HEK293 (cell line): ENCODE measurements at regions not wholly inside any gene's neighbourhood (a gene's known extent, or its start where the extent isn't known, plus 50 kb on each side); places are given as distances from the start of the nearest gene placed in this dataset.

Source experiments
- CTCF ChIA-PET: fragments of 350-600 bp; formaldehyde crosslinking; extraction: SDS; loops from one replicate; lab custom pipeline; 2021; ENCODE audit warnings: antibody characterized with exemption; lab: Yijun Ruan, JAX
- POLR2A ChIA-PET: fragments of 300-600 bp; formaldehyde crosslinking; extraction: SDS; loops from one replicate; lab custom pipeline; 2020; ENCODE audit warnings: antibody characterized with exemption, inconsistent platforms; lab: Yijun Ruan, JAX
- H3K27ac ChIP-seq: fragments of 200-500 bp; sonication (Bioruptor generic); 2 replicates; pipeline ENCODE4 v1.5.1; 2014; ENCODE audit warnings: low read depth, low read length, control low read depth, inconsistent platforms; ENCODE audit errors: extremely low read depth
- H3K36me3 ChIP-seq, 2 experiments: fragments of 200-500 bp in 1 of 2; sonication (Bioruptor generic) in 1 of 2; 1 replicate in 1 of 2; 2 replicates in 1 of 2; pipeline ENCODE4 v1.5.1; 2014 to 2017; ENCODE audit warnings: inconsistent platforms in 2 of 2, low read length in 2 of 2; ENCODE audit not compliant: control insufficient read depth in 2 of 2, insufficient read depth in 1 of 2
- H3K4me1 ChIP-seq: fragments of 200-500 bp; sonication (Bioruptor generic); 2 replicates; pipeline ENCODE4 v1.5.1; 2014; ENCODE audit warnings: mild to moderate bottlenecking, low read length, inconsistent platforms; ENCODE audit not compliant: control insufficient read depth, insufficient read depth
- H3K4me3 ChIP-seq: 2 replicates; pipeline ENCODE4 v1.5.1; 2011; ENCODE audit warnings: low read depth, mild to moderate bottlenecking, control low read depth, low read length, moderate library complexity
- H3K9me3 ChIP-seq: fragments of 200-500 bp; sonication (Bioruptor generic); 2 replicates; pipeline ENCODE4 v1.5.1; 2014; ENCODE audit warnings: low read depth, low read length, inconsistent platforms; ENCODE audit not compliant: control insufficient read depth, insufficient read depth
- MYNN ChIP-seq: fragments of 450-650 bp; formaldehyde crosslinking; IDR thresholded peaks from 2 replicates; pipeline ENCODE4 v1.5.1; 2016; ENCODE audit warnings: missing biosample characterization, missing genetic modification characterization, borderline replicate concordance
- SP2 ChIP-seq: fragments of 450-650 bp; formaldehyde crosslinking; IDR thresholded peaks from 2 replicates; pipeline ENCODE4 v1.5.1; 2016; ENCODE audit warnings: missing biosample characterization, missing genetic modification characterization
- ZFHX2 ChIP-seq: fragments of 450-650 bp; formaldehyde crosslinking; conservative IDR thresholded peaks from 2 replicates; pipeline ENCODE4 v1.5.1; 2016; ENCODE audit warnings: missing biosample characterization, missing genetic modification characterization
- ZFP41 ChIP-seq: fragments of 450-650 bp; formaldehyde crosslinking; IDR thresholded peaks from 2 replicates; pipeline ENCODE4 v1.5.1; 2016; ENCODE audit warnings: missing biosample characterization, missing genetic modification characterization, borderline replicate concordance
- ZNF112 ChIP-seq: fragments of 450-650 bp; formaldehyde crosslinking; IDR thresholded peaks from 2 replicates; pipeline ENCODE4 v1.5.0; 2017; ENCODE audit warnings: missing biosample characterization, missing genetic modification characterization
- ZNF138 ChIP-seq: fragments of 450-650 bp; formaldehyde crosslinking; IDR thresholded peaks from 2 replicates; pipeline ENCODE4 v1.5.1; 2016; ENCODE audit warnings: missing biosample characterization, missing genetic modification characterization, borderline replicate concordance
- ZNF148 ChIP-seq: fragments of 450-650 bp; formaldehyde crosslinking; IDR thresholded peaks from 2 replicates; pipeline ENCODE4 v1.5.0; 2017; ENCODE audit warnings: missing biosample characterization, missing genetic modification characterization, borderline replicate concordance
- ZNF202 ChIP-seq: fragments of 450-650 bp; formaldehyde crosslinking; IDR thresholded peaks from 2 replicates; pipeline ENCODE4 v1.5.1; 2016; ENCODE audit warnings: missing biosample characterization, missing genetic modification characterization, borderline replicate concordance
- ZNF239 ChIP-seq: fragments of 450-650 bp; formaldehyde crosslinking; IDR thresholded peaks from 2 replicates; pipeline ENCODE4 v1.5.1; 2016; ENCODE audit warnings: missing biosample characterization, missing genetic modification characterization
- ZNF26 ChIP-seq: fragments of 450-650 bp; formaldehyde crosslinking; IDR thresholded peaks from 2 replicates; pipeline ENCODE4 v1.5.1; 2016; ENCODE audit warnings: missing biosample characterization, missing genetic modification characterization
- ZNF266 ChIP-seq: fragments of 450-650 bp; formaldehyde crosslinking; IDR thresholded peaks from 2 replicates; pipeline ENCODE4 v1.5.1; 2016; ENCODE audit warnings: missing biosample characterization, missing genetic modification characterization, low read depth
- ZNF426 ChIP-seq: fragments of 450-650 bp; formaldehyde crosslinking; IDR thresholded peaks from 2 replicates; pipeline ENCODE4 v1.5.1; 2017; ENCODE audit warnings: missing biosample characterization, missing genetic modification characterization, mild to moderate bottlenecking, inconsistent platforms, moderate library complexity
- ZNF433 ChIP-seq: fragments of 450-650 bp; formaldehyde crosslinking; IDR thresholded peaks from 2 replicates; pipeline ENCODE4 v1.5.1; 2016; ENCODE audit warnings: missing biosample characterization, missing genetic modification characterization, low read depth
- ZNF48 ChIP-seq: fragments of 450-650 bp; formaldehyde crosslinking; IDR thresholded peaks from 2 replicates; pipeline ENCODE4 v1.5.1; 2016; ENCODE audit warnings: missing biosample characterization, missing genetic modification characterization
- ZNF510 ChIP-seq: fragments of 450-650 bp; formaldehyde crosslinking; IDR thresholded peaks from 2 replicates; pipeline ENCODE4 v1.5.1; 2018; ENCODE audit warnings: mild to moderate bottlenecking, missing genetic modification characterization, missing biosample characterization; ENCODE audit not compliant: insufficient replicate concordance
- ZNF558 ChIP-seq: fragments of 450-650 bp; formaldehyde crosslinking; IDR thresholded peaks from 2 replicates; pipeline ENCODE4 v1.5.1; 2016; ENCODE audit warnings: missing biosample characterization, missing genetic modification characterization
- ZNF560 ChIP-seq: fragments of 450-650 bp; formaldehyde crosslinking; IDR thresholded peaks from 2 replicates; pipeline ENCODE4 v1.5.1; 2017; ENCODE audit warnings: missing biosample characterization, missing genetic modification characterization, borderline replicate concordance
- ZNF561 ChIP-seq: fragments of 450-650 bp; IDR thresholded peaks from 2 replicates; pipeline ENCODE4 v1.5.1; 2018; ENCODE audit warnings: missing biosample characterization, missing genetic modification characterization, borderline replicate concordance
- ZNF660 ChIP-seq: fragments of 450-650 bp; IDR thresholded peaks from 2 replicates; pipeline ENCODE4 v1.5.1; 2018; ENCODE audit warnings: missing biosample characterization, mild to moderate bottlenecking, missing genetic modification characterization
- ZNF843 ChIP-seq: fragments of 450-650 bp; formaldehyde crosslinking; IDR thresholded peaks from 2 replicates; pipeline ENCODE4 v1.5.1; 2016; ENCODE audit warnings: missing biosample characterization, missing genetic modification characterization
- ZSCAN30 ChIP-seq: fragments of 450-650 bp; IDR thresholded peaks from 2 replicates; pipeline ENCODE4 v1.5.1; 2018; ENCODE audit warnings: missing biosample characterization, mild to moderate bottlenecking, missing genetic modification characterization, moderate library complexity
- ZXDB ChIP-seq: fragments of 450-650 bp; formaldehyde crosslinking; IDR thresholded peaks from 2 replicates; pipeline ENCODE4 v1.5.1; 2016; ENCODE audit warnings: missing biosample characterization, missing genetic modification characterization
- TF ChIP-seq, protein P1 (sequence below): fragments of 450-650 bp; formaldehyde crosslinking; IDR thresholded peaks from 2 replicates; pipeline ENCODE4 v1.5.1; 2016; ENCODE audit warnings: missing biosample characterization, missing genetic modification characterization

- no peaks in the 10 kb centered on the region for H3K36me3 ChIP-seq
- POLR2A ChIA-PET: no interaction called here
- CTCF ChIA-PET: interaction anchor here (0.5 to 1.6 kb wide), 2 partner anchors 10 to 331 kb away, joined by 3 to 5 read pairs; no protein-coding TSS in a partner anchor
- no peak overlapping the region for H3K4me3 ChIP-seq
- H3K9me3 ChIP-seq: no peaks in the 10 kb centered on the region
- H3K27ac ChIP-seq: no peak overlapping the region
- H3K4me1 ChIP-seq: no peaks in the 10 kb centered on the region
- no peak for TF ChIP-seq ZNF266 (tag by site-specific recombination)
- TF ChIP-seq ZNF112 (tag by site-specific recombination): no peak
- no peak for TF ChIP-seq ZNF426 (tag by site-specific recombination)
- no peak for TF ChIP-seq ZNF843 (tag by site-specific recombination)
- TF ChIP-seq ZFHX2 (tag by site-specific recombination): no peak
- TF ChIP-seq ZNF561 (tag by site-specific recombination): no peak
- no peak for TF ChIP-seq ZNF510 (tag by site-specific recombination)
- no peak for TF ChIP-seq SP2
These were observed 105.8 kb upstream of the SLC5A12 start for GRCh38 chr11:26827567-26828081.

DNA sequence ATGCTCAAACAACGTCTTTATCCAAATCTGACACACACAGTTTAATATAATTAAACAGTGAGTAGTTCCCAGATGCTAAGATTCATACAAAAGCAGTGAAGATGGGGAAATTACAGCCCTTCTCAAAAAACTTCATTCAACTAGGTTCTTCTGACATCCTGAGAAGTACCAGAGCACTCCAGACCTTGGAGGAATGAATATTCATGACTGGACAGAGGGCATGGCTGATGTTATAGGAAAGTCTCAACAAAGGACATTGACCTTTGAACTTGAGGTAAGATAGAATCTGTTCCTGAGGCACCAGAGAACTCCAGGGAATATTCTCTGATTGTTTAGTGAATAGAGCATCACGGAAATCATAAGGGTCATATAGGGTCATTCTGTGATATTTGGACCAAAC is 106.4 kb upstream of the SLC5A12 start:
- TF ChIP-seq ZNF26 (tag by site-specific recombination) (no peak), ZNF148 (tag by site-specific recombination) (no peak), ZNF239 (no peak), ZNF48 (tag by site-specific recombination) (no peak), ZXDB (tag by site-specific recombination) (no peak), ZNF560 (tag by site-specific recombination) (no peak)
- TF ChIP-seq, protein P1, sequence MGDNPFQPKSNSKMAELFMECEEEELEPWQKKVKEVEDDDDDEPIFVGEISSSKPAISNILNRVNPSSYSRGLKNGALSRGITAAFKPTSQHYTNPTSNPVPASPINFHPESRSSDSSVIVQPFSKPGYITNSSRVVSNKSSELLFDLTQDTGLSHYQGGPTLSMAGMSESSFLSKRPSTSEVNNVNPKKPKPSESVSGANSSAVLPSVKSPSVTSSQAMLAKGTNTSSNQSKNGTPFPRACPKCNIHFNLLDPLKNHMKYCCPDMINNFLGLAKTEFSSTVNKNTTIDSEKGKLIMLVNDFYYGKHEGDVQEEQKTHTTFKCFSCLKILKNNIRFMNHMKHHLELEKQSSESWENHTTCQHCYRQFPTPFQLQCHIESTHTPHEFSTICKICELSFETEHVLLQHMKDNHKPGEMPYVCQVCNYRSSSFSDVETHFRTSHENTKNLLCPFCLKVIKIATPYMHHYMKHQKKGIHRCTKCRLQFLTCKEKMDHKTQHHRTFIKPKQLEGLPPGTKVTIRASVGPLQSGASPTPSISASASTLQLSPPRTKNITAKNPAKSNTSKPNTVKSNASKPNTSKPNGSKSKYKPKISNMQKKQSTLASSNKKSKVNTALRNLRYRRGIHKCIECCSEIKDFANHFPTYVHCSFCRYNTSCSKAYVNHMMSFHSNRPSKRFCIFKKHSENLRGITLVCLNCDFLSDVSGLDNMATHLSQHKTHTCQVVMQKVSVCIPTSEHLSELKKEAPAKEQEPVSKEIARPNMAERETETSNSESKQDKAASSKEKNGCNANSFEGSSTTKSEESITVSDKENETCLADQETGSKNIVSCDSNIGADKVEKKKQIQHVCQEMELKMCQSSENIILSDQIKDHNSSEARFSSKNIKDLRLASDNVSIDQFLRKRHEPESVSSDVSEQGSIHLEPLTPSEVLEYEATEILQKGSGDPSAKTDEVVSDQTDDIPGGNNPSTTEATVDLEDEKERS (tag by site-specific recombination): no peak
- Histone ChIP-seq H3K27ac (no peak overlapping the region), H3K9me3 (no peaks in the 10 kb centered on the region), H3K36me3 (no peaks in the 10 kb centered on the region), H3K4me1 (no peaks in the 10 kb centered on the region), H3K4me3 (no peak overlapping the region)
- POLR2A ChIA-PET: no interaction called here
- CTCF ChIA-PET: interaction anchor here (1.6 kb wide), 1 partner anchor 330 kb away, joined by 5 read pairs; no protein-coding TSS in a partner anchor

- Histone ChIP-seq H3K4me1 (no peaks in the 10 kb centered on the region), H3K9me3 (no peaks in the 10 kb centered on the region), H3K4me3 (no peak overlapping the region), H3K27ac (no peak overlapping the region), H3K36me3 (no peaks in the 10 kb centered on the region)
- ChIA-PET POLR2A (no interaction called here), CTCF (no interaction called here)
- no peak for TF ChIP-seq MYNN
- TF ChIP-seq ZNF148 (tag by site-specific recombination): no peak
- no peak for TF ChIP-seq ZNF138 (tag by site-specific recombination)
- TF ChIP-seq ZNF433: no peak
- no peak for TF ChIP-seq ZNF202 (tag by site-specific recombination)
- no peak for TF ChIP-seq ZSCAN30 (tag by site-specific recombination)
- TF ChIP-seq ZFP41: no peak
- no peak for TF ChIP-seq ZNF558 (tag by site-specific recombination)
- no peak for TF ChIP-seq ZXDB (tag by site-specific recombination)
- TF ChIP-seq ZNF660 (tag by site-specific recombination): no peak
These were observed 108.4 kb upstream of the SLC5A12 start for GRCh38 chr11:26830218-26830617.
